GM04503 (cell line): ENCODE measurements at regions not wholly inside any gene's neighbourhood (a gene's known extent, or its start where the extent isn't known, plus 50 kb on each side); places are given as distances from the start of the nearest gene placed in this dataset.

Source experiments
- DNase-seq: peaks from one replicate; pipeline ENCODE4 v3.0.0-alpha.2; 2012; ENCODE audit warnings: low read depth

DNA sequence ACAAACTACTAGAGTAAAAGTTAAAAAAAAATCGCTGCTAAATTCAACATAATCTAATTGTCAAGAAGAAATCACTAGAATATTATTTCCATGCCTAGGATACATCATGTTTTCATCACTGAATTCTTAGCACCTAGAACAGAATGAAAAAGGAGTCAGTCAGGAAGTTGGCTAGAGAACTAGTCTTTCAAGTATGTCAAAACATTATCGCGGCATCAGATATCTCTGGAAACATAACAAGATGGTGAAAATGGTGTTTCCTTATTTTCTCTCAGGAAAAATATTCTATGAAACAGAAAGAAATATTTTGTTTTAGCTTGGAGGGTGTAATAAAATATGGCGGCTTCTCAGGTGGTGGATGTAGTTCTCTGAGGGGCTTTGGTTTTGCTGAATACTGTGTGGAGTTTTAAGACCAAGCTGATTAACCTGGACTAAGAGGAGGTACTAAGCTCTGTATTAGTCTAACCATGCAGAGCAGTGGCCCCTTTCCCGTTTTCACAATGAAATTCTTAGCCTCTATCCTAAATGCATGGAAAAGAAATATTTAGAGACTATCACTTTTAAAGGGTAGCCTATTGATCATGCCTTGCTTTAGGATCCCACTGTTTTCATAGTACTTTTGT is 205.6 kb downstream of the MDFIC start:
- DNase-seq = no peak

- DNase-seq = no peak
Observed at GRCh38 chr7:115125750-115126149, 203.9 kb downstream of the MDFIC start.

DNA sequence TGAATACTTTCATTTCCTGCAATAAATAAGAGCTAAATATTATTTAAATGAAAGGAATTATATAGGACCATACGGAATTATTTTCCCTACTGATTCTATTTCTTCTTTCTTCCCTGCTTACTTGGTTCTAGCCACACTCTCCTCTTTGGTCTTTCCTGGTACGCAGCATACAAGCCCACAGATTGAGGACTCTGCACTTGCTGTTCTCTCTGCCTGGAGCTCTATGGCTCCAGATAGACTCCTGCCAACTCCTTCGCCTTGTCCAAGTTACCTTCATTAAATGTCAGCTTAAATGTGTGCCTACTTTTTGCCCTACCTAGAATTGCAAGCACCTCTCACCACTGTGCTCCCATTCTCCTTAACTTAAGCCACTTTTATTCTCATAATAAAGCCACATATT is 203.4 kb downstream of the MDFIC start:
- no peak for DNase-seq

DNA sequence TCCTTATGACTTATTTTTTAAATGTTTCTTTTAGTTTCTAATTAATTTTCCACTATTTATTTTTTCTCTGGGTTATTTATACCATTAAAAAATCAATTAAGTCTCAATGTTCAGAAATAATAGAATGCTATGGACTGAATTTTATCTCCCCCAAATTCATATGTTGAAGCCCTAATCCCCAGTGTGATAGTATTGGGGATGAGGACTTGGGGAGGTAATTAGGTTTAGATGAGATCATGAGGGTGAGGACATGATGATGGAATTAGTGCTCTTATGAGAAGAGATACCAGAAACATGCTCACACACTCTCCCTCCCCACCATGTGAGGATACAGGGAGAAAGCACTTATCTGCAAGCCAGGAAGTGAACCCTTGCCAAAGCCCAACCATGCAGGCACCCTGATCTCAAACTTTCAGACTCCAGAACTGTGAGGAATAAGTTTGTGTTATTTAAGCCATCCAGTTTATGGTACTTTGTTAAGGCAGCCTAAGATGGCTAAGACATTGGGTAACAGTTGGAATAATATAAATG is 202.6 kb downstream of the MDFIC start:
- no peak for DNase-seq

GRCh38 chr7:115123441-115123840 is 201.5 kb downstream of the MDFIC start:
- DNase-seq = no peak

DNA sequence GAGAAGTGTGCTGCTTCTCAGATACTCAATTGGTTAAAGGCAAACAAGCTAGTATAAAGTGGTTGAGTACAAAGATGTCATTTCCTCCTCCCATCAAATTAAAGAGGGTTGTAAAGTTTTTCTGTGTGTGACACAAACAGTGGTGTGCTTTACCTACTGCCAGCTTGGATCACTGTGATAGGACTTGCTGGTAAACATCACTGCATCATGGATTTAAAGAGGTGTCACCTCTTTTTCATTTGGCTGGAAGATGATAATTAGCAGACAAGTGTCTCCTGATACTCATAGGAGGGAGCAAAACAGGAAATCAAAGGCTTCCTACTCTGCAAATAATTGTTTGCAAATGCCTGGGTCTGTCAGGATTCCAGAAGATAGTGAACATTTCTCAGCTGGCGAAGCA is 200.5 kb downstream of the MDFIC start:
- DNase-seq = no peak

DNA sequence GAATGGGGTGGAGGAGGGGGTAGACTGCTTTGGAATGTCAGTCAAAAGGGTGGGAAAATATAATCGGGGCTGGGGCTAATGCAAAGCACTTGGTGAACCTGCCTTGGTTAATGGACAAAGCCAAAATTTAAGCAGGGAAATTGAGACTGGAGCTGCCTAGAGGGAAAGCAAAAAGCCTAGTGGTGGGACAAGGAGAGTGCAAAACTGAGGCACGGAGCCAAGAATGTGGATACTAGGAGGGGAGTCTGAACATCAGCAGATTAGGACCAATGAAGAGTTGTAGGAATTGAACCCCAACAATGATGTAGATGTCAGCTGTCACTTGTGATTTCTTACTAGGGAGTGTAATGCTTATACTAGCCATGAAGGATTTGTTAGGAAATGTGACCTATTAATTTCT is 195.9 kb downstream of the MDFIC start:
- DNase-seq = no peak

DNA sequence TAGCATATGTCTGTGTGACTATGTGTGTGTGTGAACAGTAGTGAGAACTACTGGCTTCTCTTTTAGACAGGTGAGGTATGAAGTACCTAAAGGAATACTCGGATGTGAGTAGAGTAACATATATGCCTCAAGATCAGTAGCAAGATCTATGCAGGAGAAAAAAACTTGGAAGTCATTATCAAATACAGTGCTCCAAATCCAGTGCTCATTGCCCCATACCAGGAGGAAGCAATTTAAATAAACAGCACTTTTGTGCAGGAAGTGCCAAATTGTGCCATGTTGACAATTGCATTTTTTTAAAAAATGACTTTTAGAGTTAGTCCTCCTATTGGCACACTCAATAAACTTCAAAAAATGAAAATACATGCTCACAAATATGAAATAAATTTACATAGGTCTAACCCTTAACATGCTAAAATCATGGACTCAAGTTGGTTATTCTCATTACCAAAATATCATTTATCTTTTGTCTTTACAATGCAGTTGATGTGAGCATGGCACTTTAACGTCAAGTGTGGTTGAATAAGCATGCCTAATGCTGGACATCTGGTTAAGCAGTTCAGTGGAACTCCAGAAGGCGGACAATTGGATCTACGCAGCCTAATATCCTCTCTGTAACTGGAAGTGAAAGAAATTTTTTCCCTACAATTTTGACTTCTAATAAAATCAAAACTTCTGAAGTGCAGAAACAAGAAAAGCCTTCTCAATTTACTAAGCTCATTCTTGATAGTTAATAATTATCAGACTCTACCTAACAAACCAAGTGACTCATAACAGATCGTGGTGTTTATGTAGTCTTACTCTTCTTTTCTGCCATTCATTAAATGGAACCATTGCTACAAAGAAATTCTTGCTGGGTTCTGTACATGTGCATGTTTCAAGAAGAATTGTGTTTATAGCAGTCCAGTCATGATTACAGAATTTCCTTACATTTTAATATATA is 195.2 kb downstream of the MDFIC start:
- no peak for DNase-seq

- no peak for DNase-seq
Observed at GRCh38 chr7:115113776-115114175, 191.9 kb downstream of the MDFIC start.

- no peak for DNase-seq
Observed at GRCh38 chr7:115113131-115113530, 191.2 kb downstream of the MDFIC start.

DNA sequence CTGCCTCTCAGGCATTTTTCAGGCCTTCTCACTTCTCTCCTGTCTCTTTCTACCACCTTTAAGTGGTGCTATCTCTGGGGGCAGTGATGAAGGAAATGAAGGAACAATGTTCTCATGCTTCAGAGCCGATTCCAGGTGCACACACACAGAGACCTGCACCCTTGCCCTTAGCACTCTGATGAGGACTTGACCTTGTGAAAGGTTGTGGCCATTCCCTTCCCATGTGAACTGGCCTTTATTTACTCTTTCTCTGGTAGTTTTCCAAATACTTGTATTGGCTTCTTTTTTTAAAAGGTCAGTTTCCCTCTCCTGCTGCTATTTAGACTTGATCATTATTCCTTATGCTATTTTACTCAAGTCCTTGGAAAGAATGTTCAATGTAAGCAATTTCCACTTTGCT is 188.6 kb downstream of the MDFIC start:
- DNase-seq = no peak

- no peak for DNase-seq
Observed at GRCh38 chr7:115106316-115106715, 184.4 kb downstream of the MDFIC start.

DNA sequence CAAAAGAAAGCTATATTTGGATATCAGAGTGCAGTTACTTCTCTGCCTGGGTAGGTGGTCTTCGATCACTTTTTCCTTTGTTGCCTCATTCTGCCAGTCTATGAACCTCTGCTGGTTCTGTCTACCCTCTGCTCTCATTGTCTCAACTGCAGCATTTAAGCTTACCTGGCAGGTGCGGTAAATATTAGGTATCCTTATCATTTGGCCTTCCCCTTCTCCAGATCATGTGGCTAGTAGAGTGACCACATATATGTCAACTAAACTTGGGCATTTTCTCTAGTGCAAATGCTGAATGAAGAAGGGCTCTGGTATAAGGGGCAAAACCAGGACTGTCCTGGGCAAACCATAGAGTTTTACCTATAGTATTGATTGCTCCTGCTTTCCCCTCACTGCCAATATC is 180.8 kb downstream of the MDFIC start:
- no peak for DNase-seq

DNA sequence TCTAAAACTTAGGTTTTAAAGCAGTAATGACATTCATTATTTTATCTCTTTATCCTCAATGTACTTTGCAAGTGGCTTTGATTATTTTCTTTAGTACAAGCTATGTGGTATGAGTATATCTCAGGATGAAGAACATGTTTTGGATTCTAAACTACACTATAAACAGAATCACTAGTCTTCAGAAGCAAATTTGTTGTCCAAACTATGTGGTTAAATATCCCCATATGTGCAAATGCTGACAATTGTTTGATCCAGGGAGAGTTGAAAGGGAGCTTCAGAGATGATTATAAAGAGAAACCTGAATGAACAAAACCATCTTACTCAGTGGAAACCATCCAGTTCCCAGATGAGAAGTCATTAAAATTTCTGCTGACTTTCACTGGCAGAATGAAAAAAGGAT is 179.3 kb downstream of the MDFIC start:
- DNase-seq = no peak

- peak; percentile 19 for DNase-seq
Observed at GRCh38 chr7:115099906-115100305, 178.0 kb downstream of the MDFIC start.

- DNase-seq = peak; percentile 24
Observed at GRCh38 chr7:115097175-115097671, 175.3 kb downstream of the MDFIC start.

DNA sequence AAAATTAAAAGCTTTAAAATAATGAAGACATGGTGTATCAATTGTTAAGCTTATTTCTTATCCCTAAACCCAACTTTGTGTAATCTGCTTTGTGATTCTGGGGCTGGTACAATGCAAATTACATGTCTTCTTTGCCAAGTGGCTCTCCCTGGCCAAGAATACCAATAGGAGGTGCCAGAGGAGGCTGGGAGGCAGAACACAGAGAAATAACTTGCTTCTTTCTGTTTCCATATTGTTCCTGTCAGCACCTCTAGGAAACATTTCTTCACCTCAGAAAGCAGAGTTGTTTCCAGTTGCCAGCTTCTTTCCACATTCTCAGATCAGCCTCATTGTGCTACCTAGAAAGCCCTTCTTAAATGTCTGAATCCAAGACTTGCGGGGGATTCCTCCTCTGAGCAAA is 174.4 kb downstream of the MDFIC start:
- no peak for DNase-seq

DNA sequence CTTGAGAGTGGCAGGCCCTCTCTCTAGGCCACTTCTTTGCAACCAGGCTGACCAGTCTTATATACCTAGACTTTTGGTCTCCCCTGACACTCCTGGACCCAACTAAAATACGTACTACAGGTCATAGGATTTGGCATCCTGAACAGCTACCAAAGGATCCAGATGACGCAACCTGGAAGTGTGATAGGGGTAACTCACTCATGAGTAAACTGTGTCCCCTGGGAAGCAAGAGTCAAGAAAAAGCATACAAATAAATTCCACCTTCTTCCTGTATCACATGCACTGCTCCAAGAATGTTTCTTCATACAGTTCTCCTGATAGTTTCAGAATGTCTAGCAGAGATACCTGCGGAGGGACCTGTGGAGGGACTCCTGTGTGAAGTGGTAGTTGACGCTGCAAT is 172.3 kb downstream of the MDFIC start:
- DNase-seq = no peak

DNA sequence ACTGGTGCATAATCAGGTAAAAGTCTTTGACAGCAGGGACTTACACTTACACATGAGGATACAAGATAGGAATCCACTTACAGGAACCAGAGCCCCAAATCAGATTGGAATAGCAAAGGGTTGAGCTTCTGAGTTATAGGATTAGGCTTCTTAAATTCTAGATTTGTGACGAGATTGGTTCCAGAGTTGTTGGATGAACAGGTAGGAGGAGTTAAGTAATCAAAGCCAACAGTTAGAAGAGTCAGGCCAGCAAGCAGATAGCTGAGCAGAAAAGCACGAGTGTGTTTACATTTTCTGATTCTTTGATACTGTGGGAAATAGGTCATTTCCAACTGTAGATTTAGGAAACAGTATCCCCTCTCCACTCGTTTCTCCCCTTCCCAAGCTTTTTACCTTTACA is 167.0 kb downstream of the MDFIC start:
- no peak for DNase-seq

DNA sequence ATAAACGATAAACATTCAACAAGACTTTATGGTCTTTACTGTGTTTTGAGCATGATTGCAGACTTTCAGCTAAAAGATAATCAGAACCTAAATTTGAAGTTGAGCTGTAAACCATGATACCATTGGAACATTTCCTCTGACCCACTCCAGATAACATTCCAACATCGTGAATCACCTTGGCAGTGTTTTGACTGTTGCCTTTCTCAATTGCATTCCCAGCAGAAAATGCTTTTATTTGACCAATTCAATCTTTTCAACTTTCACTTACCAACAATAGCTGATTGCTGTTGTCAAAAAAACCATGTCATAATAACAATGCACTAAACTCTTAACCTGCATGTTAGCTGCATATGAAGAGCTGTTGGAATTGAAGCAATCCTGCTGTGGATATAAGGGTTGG is 165.5 kb downstream of the MDFIC start:
- DNase-seq = peak; percentile 59

DNA sequence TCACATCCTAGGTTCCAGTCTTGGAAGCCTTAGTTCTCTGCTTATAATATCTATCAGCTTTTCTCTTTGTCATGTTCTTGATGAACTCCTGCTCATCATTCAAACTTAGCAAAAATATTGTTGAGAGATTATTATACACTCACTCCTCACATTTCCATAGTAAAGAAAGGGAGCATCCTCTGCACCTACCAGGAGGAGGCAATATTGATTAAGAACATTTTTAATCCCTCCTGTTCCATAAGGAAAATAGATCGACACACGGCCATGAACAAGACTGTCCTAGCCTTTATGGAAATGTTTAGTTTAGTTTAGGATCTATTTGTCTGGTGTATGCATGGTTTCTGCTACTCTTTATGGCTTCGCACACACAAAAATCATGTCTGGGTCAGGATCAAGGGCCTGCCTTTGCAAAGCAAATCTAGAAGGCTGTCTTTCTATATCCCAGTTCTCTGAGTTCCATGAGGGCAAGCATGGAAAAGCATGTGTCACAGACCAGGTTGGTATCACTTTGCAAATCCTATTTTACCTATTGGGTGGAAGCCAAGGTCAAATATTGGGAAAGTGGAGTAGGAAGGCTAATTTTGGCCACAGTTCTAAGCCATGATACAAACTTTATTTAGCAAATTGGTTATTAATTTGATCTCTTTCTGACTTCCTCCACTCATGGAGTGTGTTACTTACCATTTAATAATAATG is 164.4 kb downstream of the MDFIC start:
- no peak for DNase-seq

DNA sequence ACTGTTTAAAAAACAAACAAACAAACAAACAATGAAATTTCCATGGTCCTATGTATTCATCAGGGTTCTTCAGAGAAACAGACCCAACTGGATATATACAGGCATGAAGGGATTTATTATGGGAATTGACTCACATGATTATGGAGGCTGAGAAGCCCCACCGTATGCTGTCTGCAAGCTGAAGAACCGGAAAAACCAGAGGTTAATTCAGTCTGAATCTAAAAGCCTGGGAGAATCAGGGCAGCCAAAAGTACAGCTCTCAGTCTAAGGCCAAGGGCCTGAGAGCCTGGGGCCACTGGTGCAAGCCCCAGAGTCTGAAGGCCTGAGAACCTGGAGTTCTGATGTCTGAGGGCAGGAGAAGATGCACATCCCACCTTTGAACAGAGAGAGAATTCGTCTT is 163.5 kb downstream of the MDFIC start:
- no peak for DNase-seq

DNA sequence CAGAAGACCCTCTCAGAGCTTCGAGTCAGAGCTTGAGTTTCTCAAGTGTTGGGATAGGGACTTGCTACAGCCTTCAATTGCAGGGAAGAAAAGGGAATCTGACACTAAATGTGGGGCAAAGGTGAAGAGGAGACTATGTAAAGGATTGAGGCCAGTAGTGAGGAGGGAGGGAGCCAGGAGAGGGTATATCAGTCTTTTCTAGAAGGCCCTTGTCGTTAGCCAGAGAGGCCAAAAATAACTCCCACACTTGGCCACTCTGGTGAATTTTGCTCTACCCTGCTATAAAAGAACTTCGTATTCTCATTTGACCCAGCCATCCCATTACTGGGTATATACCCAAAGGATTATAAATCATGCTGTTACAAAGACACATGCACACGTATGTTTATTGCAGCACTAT is 162.0 kb downstream of the MDFIC start:
- DNase-seq = no peak
